Esophagus muscularis mucosa (tissue), 4 donors: ENCODE measurements at regions not wholly inside any gene's neighbourhood (a gene's known extent, or its start where the extent isn't known, plus 50 kb on each side); places are given as distances from the start of the nearest gene placed in this dataset.

Experiments
- DNase-seq: peaks from one replicate; pipeline ENCODE4 v3.0.0-alpha.2; 2017; ENCODE audit errors: extremely low spot score
- H3K27ac ChIP-seq, 4 donors: fragments of 200-600 bp; sonication (generic); replicated peaks in 1 of 4; 1 replicate in 3 of 4; 2 replicates in 1 of 4; pipeline ENCODE4 v1.5.1; 2016 to 2019; ENCODE audit warnings: mild to moderate bottlenecking in 1 of 4
- H3K27me3 ChIP-seq, 4 donors: fragments of 200-600 bp; sonication (generic); one replicate each; pipeline versions ENCODE4 v1.5.1 to v1.6.0; 2016 to 2019
- H3K36me3 ChIP-seq, 4 donors: fragments of 200-600 bp; sonication (generic); one replicate each; pipeline ENCODE4 v1.5.1; 2016 to 2019
- H3K4me1 ChIP-seq, 4 donors: fragments of 200-600 bp; sonication (generic); one replicate each; pipeline ENCODE4 v1.5.1; 2016 to 2019
- H3K4me3 ChIP-seq, 4 donors: fragments of 200-600 bp; sonication (generic); 1 replicate in 2 of 4; 2 replicates in 2 of 4; pipeline ENCODE4 v1.5.1; 2016 to 2019; ENCODE audit warnings: mild to moderate bottlenecking in 4 of 4, moderate library complexity in 1 of 4
- H3K9me3 ChIP-seq, 4 donors: fragments of 200-600 bp; sonication (generic); 1 replicate in 3 of 4; 2 replicates in 1 of 4; pipeline ENCODE4 v1.5.1; 2016 to 2019
- EP300 ChIP-seq: sonication (generic); formaldehyde crosslinking; IDR thresholded peaks from one replicate; pipeline ENCODE4 v1.6.1; 2017; ENCODE audit warnings: antibody characterized with exemption
- POLR2A ChIP-seq: fragments of 450-650 bp; IDR thresholded peaks from one replicate; pipeline ENCODE4 v1.6.1; 2017; ENCODE audit warnings: antibody characterized with exemption, moderate library complexity, mild to moderate bottlenecking, low read depth
- POLR2AphosphoS5 ChIP-seq, 2 donors: sonication (generic); formaldehyde crosslinking; IDR thresholded peaks; one replicate each; pipeline ENCODE4 v1.6.1; 2017; ENCODE audit warnings: antibody characterized with exemption in 2 of 2
- WGBS: methylation state at CpG from one replicate; pipeline ENCODE4 v1.1.5; 2018; 5-methylcytosine and 5-hydroxymethylcytosine counted together
- intact Hi-C: fragments of 100-400 bp; cut with DNase I; formaldehyde crosslinking; loops from one replicate; pipeline ENCODE4 v1.15.1; 2023
- TF ChIP-seq, protein P1 (sequence below), 3 experiments: fragments of 200-600 bp in 2 of 3; fragments of 450-650 bp in 1 of 3; sonication (generic) in 2 of 3; IDR thresholded peaks; one replicate each; pipeline ENCODE4 v1.5.1; 2017 to 2019; ENCODE audit warnings: antibody characterized with exemption in 3 of 3, mild to moderate bottlenecking in 2 of 3, moderate library complexity in 1 of 3

DNA sequence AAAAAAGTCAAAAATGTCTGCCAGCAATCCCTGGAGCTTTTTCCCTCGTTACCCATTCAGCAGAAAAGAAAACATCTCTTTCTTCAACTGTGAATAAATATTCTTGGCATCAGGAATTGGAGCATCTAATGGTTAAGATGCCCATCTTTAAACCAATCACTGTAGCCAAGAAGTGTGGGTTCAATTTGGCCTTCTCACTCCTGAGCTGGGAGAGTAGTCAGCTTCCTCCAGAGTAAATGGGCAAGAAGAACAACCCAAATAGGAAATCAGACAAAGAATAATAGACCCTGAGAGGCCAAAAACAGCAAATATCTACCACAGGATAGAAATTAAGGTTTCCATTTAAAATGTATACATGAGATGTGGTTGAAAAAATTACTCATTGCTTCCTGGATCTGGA lies 508.0 kb upstream of the MDFIC2 start:
- no peaks in the 10 kb centered on the region for H3K36me3 ChIP-seq
- intact Hi-C loops: no loop called here

DNA sequence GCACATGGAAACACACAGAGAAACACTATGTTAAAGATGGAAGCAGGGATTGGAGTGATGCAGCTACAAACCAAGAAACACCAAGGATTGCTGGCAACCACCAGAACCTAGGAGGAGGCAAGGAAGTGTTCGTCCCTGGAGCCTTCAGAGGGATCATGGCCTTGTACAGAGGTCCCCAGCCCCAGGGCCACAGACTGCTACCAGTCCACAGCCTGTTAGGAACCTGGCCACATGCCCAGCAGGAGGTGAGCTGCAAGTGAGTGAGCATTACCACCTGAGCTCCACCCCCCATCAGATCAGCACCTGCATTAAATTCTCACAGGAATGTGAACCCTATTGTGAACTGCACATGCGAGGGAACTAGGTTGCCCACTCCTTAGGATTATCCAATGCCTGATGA lies 505.7 kb upstream of the MDFIC2 start:
- Histone ChIP-seq H3K27ac (no peak overlapping the region), H3K4me3 (no peak overlapping the region), H3K4me1 (peaks cover 0 to 10% (median 4%) of the 10 kb centered on the region in 4 donors), H3K9me3 (peaks cover 0 to 7% (median 0%) of the 10 kb centered on the region in 4 donors), H3K36me3 (no peaks in the 10 kb centered on the region), H3K27me3 (no peaks in the 10 kb centered on the region)
- no peak for DNase-seq
- intact Hi-C loops: loop anchor here (5.0 kb wide), 1 partner anchor 86 kb away; no protein-coding TSS in a partner anchor
- WGBS: 70% methylated on average over 1 of the region's 2 CpGs
- no peak for TF ChIP-seq EP300

More for the DNA sequence above, 508.0 kb upstream of the MDFIC2 start:
- no peak overlapping the region for H3K27ac ChIP-seq
- WGBS: 87% methylated on average over 1 of the region's 1 CpG
- no peak overlapping the region for H3K4me3 ChIP-seq
- H3K9me3 ChIP-seq: peaks cover 0 to 7% (median 0%) of the 10 kb centered on the region in 4 donors
- H3K27me3 ChIP-seq: no peaks in the 10 kb centered on the region
- no peak for DNase-seq
- TF ChIP-seq POLR2A (no peak), EP300 (no peak), POLR2AphosphoS5 (IDR thresholded peaks at IDR 0.05) (no peak)
- TF ChIP-seq, protein P1, sequence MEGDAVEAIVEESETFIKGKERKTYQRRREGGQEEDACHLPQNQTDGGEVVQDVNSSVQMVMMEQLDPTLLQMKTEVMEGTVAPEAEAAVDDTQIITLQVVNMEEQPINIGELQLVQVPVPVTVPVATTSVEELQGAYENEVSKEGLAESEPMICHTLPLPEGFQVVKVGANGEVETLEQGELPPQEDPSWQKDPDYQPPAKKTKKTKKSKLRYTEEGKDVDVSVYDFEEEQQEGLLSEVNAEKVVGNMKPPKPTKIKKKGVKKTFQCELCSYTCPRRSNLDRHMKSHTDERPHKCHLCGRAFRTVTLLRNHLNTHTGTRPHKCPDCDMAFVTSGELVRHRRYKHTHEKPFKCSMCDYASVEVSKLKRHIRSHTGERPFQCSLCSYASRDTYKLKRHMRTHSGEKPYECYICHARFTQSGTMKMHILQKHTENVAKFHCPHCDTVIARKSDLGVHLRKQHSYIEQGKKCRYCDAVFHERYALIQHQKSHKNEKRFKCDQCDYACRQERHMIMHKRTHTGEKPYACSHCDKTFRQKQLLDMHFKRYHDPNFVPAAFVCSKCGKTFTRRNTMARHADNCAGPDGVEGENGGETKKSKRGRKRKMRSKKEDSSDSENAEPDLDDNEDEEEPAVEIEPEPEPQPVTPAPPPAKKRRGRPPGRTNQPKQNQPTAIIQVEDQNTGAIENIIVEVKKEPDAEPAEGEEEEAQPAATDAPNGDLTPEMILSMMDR (IDR thresholded peaks at IDR 0.05): no peak
- H3K4me1 ChIP-seq: peaks cover 5 to 31% (median 25%) of the 10 kb centered on the region in 4 donors

DNA sequence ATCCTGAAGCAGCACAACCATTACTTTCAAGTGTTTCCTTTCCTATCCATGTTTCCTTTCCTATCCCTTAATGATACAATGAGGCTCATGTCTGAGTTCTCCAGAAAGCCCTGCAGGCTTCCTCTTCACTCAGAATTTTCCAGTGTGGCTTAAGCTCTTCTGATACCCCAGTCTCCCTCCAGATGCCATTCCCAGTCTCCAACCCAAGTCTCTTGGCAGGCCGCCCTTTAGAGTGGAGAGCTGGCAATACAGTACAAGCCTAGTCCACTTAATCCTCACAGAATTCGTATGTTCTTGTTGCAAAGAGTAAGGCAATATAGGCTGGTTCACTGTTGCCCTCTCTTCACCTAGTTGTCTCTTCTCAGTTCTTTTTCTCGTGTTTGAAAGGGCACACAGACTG lies 503.9 kb upstream of the MDFIC2 start:
- no peak overlapping the region for H3K27ac ChIP-seq
- 92% methylated on average over 3 of the region's 3 CpGs for WGBS
- intact Hi-C loops: loop anchor here (5.0 kb wide), 1 partner anchor 84 kb away; no protein-coding TSS in a partner anchor
- no peak for TF ChIP-seq POLR2AphosphoS5 (IDR thresholded peaks at IDR 0.05)
- TF ChIP-seq POLR2A: no peak
- no peak for TF ChIP-seq EP300
- TF ChIP-seq, protein P1 (IDR thresholded peaks at IDR 0.05): no peak
- DNase-seq: no peak
- H3K4me1 ChIP-seq: peaks cover 0 to 9% (median 0%) of the 10 kb centered on the region in 4 donors
- no peak overlapping the region for H3K4me3 ChIP-seq
- peaks cover 0 to 7% (median 0%) of the 10 kb centered on the region in 4 donors for H3K9me3 ChIP-seq
- no peaks in the 10 kb centered on the region for H3K27me3 ChIP-seq
- H3K36me3 ChIP-seq: no peaks in the 10 kb centered on the region

DNA sequence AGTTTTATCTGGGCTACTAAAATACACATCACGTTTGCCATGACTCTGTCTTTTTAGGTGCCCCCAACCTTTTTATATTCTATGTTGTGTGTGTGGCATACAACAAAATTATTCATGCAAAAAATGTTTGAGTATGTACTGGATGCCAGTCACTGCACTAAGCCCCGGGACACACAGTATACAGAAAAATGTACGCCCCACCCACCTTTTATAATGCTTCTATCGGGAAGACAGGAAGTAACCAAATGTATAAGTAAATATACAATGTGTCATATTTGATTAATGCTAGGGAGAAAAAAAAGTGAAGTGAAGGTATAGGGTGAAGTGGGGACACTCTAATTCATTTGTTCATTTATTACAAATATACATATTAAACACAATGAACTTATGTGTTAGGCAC lies 503.4 kb upstream of the MDFIC2 start:
- Histone ChIP-seq H3K27ac (no peak overlapping the region), H3K9me3 (peaks cover 0 to 7% (median 0%) of the 10 kb centered on the region in 4 donors), H3K4me3 (no peak overlapping the region), H3K4me1 (peaks cover 0 to 9% (median 0%) of the 10 kb centered on the region in 4 donors), H3K27me3 (no peaks in the 10 kb centered on the region), H3K36me3 (no peaks in the 10 kb centered on the region)
- TF ChIP-seq EP300: no peak
- TF ChIP-seq, protein P1 (IDR thresholded peaks at IDR 0.05): no peak
- no peak for TF ChIP-seq POLR2A
- no peak for TF ChIP-seq POLR2AphosphoS5 (IDR thresholded peaks at IDR 0.05)
- intact Hi-C loops: loop anchor here (5.0 kb wide), 1 partner anchor 84 kb away; no protein-coding TSS in a partner anchor
- no peak for DNase-seq
- 77% methylated on average over 4 of the region's 4 CpGs for WGBS

DNA sequence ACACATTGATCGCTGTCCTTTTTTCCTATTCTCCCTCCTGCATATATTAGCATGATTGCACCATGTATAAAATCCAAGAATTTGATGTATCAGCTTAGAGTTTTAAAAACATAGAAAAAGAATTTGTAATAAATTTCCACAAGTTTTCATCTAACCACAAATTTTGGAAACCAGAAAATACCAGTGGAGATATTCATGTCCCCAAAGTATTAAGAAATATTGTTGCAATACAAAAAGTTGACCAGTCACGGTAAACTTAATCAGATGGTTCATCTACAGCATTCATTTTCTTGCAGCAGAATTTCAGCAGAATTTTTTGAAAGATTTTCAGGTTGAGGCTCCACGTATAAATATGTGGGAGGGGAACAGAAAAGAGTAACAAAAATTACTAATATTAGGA lies 500.9 kb upstream of the MDFIC2 start:
- H3K36me3 ChIP-seq: no peaks in the 10 kb centered on the region
- H3K27ac ChIP-seq: no peak overlapping the region
- intact Hi-C loops: no loop called here
- DNase-seq: no peak
- TF ChIP-seq POLR2A (no peak), EP300 (no peak), POLR2AphosphoS5 (IDR thresholded peaks at IDR 0.05) (no peak)
- TF ChIP-seq, protein P1 (IDR thresholded peaks at IDR 0.05): no peak
- no peaks in the 10 kb centered on the region for H3K27me3 ChIP-seq
- 85% methylated on average over 3 of the region's 3 CpGs for WGBS
- peaks cover 0 to 9% (median 0%) of the 10 kb centered on the region in 4 donors for H3K4me1 ChIP-seq
- peaks cover 0 to 7% (median 0%) of the 10 kb centered on the region in 4 donors for H3K9me3 ChIP-seq
- no peak overlapping the region for H3K4me3 ChIP-seq
